ENCODE measurements at regions not wholly inside any gene's neighbourhood (a gene's known extent, or its start where the extent isn't known, plus 50 kb on each side); places are given as distances from the start of the nearest gene placed in this dataset.

GRCh38 chr4:111997785-111998184 lies 147.5 kb upstream of the FAM241A start:
- TF ChIP-seq TEAD4 (IDR thresholded peaks at IDR 0.05) (no peak), EGR1 (IDR thresholded peaks at IDR 0.05) (no peak), EP300 (IDR thresholded peaks at IDR 0.05; ENCODE audit: borderline replicate concordance) (no peak), RAD21 (IDR thresholded peaks at IDR 0.05; ENCODE audit: low read depth) (no peak), CREB1 (IDR thresholded peaks at IDR 0.05; ENCODE audit: low read depth) (no peak), YY1 (IDR thresholded peaks at IDR 0.05; ENCODE audit: low read depth) (no peak), TCF12 (IDR thresholded peaks at IDR 0.05; ENCODE audit: low read depth) (no peak), ZBTB7A (IDR thresholded peaks at IDR 0.05; ENCODE audit: low read depth) (no peak), TAF1 (IDR thresholded peaks at IDR 0.05; ENCODE audit: low read depth) (no peak)
- TF ChIP-seq, protein P1, sequence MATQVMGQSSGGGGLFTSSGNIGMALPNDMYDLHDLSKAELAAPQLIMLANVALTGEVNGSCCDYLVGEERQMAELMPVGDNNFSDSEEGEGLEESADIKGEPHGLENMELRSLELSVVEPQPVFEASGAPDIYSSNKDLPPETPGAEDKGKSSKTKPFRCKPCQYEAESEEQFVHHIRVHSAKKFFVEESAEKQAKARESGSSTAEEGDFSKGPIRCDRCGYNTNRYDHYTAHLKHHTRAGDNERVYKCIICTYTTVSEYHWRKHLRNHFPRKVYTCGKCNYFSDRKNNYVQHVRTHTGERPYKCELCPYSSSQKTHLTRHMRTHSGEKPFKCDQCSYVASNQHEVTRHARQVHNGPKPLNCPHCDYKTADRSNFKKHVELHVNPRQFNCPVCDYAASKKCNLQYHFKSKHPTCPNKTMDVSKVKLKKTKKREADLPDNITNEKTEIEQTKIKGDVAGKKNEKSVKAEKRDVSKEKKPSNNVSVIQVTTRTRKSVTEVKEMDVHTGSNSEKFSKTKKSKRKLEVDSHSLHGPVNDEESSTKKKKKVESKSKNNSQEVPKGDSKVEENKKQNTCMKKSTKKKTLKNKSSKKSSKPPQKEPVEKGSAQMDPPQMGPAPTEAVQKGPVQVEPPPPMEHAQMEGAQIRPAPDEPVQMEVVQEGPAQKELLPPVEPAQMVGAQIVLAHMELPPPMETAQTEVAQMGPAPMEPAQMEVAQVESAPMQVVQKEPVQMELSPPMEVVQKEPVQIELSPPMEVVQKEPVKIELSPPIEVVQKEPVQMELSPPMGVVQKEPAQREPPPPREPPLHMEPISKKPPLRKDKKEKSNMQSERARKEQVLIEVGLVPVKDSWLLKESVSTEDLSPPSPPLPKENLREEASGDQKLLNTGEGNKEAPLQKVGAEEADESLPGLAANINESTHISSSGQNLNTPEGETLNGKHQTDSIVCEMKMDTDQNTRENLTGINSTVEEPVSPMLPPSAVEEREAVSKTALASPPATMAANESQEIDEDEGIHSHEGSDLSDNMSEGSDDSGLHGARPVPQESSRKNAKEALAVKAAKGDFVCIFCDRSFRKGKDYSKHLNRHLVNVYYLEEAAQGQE (IDR thresholded peaks at IDR 0.05; ENCODE audit: low read depth): no peak
- TF ChIP-seq, protein P2, sequence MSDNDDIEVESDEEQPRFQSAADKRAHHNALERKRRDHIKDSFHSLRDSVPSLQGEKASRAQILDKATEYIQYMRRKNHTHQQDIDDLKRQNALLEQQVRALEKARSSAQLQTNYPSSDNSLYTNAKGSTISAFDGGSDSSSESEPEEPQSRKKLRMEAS (IDR thresholded peaks at IDR 0.05): no peak

All from Ishikawa (cell line).